T47D (cell line): ENCODE measurements at regions not wholly inside any gene's neighbourhood (a gene's known extent, or its start where the extent isn't known, plus 50 kb on each side); places are given as distances from the start of the nearest gene placed in this dataset.

Source experiments
- DNase-seq, 2 experiments: peaks; one replicate each; pipeline versions ENCODE4 v3.0.0 to v3.0.0-alpha.2; 2011 to 2012; ENCODE audit warnings: low read depth in 1 of 2, low spot score in 1 of 2
- JUND ChIP-seq: IDR thresholded peaks from 2 replicates; pipeline ENCODE4 v1.6.1; 2012; ENCODE audit warnings: low read depth
- in situ Hi-C: cut with HindIII; loops from 2 replicates; pipeline ENCODE4 v1.10.0; 2016; ENCODE audit warnings: low sequenced_read_pairs, low pct_unique_long_range_greater_than_20kb

DNA sequence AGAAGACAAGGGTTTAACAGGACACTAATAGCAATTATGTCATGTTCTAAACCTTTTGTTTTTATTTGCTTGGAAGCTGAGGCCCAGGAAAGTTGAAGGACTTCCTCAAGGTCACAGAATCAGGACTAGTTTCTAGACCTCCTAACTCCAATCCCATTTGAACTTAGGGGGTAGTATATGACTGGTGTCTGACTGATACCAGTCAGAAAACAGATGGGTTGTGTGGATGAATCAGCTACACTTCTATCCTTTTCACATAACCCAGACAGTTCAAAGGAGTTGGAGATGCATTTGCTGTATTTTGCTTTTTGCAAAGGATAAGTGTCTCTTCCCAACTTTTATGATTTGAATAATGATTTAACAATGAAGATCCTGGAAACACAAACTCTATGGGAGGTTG is 322.5 kb downstream of the HLX start:
- DNase-seq = no peak
- in situ Hi-C loops = no loop called here
- TF ChIP-seq JUND = no peak

- in situ Hi-C loops = no loop called here
- DNase-seq = peak; percentile 45 to 80
- TF ChIP-seq JUND = no peak
These were observed 324.2 kb downstream of the HLX start for GRCh38 chr1:221203224-221204054.

DNA sequence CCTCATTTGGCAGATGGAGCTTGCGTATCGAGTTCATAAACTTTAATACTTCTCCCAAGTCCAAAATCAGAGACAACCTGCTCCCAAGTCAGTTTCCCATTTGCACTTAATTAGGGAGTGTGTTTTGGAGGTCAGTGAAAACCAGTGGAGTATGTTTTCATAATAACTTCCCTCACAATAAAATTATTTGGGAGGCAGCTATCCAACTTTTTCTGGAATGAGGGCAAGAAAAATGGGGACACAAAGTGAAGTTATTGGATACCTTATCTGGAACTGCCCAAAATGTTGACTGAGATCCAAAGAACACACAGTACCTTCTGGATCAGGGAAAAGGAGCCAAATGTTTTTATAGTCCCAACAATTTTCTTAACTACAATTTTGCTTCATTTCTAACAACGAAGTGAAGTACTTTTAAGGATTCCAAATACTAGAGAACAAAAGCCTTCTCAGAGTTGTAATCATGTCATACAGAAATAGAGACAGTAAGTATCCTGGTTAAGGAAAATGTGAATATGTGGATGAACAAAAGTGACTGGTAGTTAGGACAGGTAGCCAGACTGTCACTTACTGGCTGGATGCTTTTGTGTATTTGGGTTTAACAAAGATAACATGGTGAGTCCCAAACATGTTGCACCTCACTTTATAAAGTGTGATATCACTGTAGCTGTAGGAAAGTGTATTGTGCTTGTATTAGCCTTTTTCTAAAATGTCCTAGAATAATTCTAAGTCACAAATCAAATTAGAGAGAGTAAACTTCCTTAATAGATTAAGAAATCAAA is 325.0 kb downstream of the HLX start:
- in situ Hi-C loops = no loop called here
- DNase-seq = no peak
- TF ChIP-seq JUND = no peak

DNA sequence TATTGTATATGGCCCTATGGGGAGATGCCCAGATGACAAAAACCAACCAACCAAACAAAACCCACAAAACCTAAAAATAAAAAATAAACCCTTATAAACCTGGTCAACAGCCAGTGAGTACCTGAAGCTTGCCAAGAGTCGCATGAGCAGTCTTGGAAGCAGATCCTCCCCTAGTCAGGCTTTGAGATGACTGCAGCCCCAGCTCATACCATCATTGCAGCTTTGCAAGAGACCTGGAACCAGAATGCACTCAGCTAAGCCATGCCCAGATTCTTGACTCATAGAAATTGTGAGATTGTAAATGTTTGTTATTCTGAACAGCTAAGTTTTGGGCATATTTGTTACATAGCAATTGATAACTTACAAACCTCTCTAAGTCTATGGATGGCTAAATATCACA is 326.8 kb downstream of the HLX start:
- in situ Hi-C loops = no loop called here
- no peak for TF ChIP-seq JUND

GRCh38 chr1:221212926-221213325 is 333.7 kb downstream of the HLX start:
- in situ Hi-C loops = no loop called here
- DNase-seq = no peak
- TF ChIP-seq JUND = no peak

More for the DNA sequence above, 326.8 kb downstream of the HLX start:
- DNase-seq = no peak

- no peak for TF ChIP-seq JUND
- in situ Hi-C loops = no loop called here
- no peak for DNase-seq
These were observed 337.8 kb downstream of the HLX start for GRCh38 chr1:221217029-221217428.

GRCh38 chr1:221223281-221223680 is 344.0 kb downstream of the HLX start:
- no peak for TF ChIP-seq JUND
- no peak for DNase-seq
- in situ Hi-C loops = no loop called here

DNA sequence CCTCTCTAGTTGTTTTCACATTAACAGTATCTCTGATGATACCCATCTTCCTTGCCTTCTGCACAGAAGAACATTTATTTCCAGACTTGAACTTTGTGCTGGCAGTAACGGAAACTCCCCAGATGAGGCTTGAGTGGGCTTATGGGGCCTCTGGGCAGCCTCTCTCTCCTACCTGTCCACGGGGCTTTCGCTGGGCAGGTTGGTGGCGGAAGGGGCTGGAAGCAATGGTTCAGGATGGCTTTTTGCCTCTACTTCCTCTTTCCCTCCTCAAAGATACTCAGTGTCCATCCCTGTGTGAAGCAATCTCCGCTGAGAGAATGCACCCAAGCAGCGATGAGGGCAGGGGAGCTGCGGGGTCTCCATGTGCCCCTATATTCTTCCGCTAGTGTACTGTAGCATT is 348.2 kb downstream of the HLX start:
- no peak for TF ChIP-seq JUND
- in situ Hi-C loops = no loop called here
- DNase-seq = no peak

- DNase-seq = no peak
- no peak for TF ChIP-seq JUND
These were observed 348.7 kb downstream of the HLX start for GRCh38 chr1:221227872-221228337.

DNA sequence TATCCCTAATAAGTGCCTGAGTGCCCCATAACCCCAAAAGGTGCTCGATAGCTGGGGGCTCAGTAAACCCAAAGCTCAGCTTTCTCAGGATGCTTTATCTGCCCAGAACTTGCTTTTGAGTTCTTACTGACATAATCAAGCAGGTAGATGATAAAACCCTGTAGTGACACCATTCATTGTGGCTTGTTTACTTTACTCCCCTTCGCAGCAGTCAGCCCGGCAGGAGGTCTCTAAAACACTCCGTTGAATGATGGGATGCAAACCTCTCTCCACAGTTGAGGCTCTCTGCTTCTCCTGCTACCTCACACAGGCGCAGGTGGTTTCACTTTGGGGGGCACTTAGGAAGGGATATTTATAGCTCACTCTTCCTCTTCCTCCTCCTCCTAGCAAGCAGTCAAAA is 349.4 kb downstream of the HLX start:
- in situ Hi-C loops = no loop called here
- TF ChIP-seq JUND = no peak
- DNase-seq = no peak

More at GRCh38 chr1:221227872-221228337, 348.7 kb downstream of the HLX start:
- in situ Hi-C loops = no loop called here

GRCh38 chr1:221230605-221231004 is 351.4 kb downstream of the HLX start:
- TF ChIP-seq JUND = no peak
- peak in 1 of 2 experiments; percentile 20 for DNase-seq
- in situ Hi-C loops = no loop called here

GRCh38 chr1:221234791-221235190 is 355.5 kb downstream of the HLX start:
- in situ Hi-C loops = no loop called here
- no peak for DNase-seq
- no peak for TF ChIP-seq JUND

DNA sequence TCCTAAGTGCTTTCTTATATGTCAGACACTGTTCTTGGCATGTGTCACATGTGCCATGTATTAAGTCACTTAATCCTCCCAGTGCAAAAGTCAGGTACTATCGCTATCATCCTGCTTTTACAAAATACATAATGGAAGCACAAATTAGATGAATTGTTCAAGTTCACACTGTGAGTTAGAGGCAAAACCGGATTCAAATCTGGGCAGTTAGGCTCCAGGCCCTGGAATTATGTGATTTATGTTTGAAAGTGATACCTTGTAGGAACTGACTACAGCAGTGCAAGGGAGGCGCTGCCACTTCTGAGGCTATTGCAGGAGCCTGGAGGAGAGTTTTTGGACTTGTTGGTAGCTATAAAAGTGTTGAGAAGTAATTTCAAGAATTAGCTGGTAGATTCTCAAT is 358.3 kb downstream of the HLX start:
- no peak for DNase-seq
- TF ChIP-seq JUND = no peak
- in situ Hi-C loops = no loop called here
